Right lobe of liver (tissue), 4 donors: ENCODE measurements at regions not wholly inside any gene's neighbourhood (a gene's known extent, or its start where the extent isn't known, plus 50 kb on each side); places are given as distances from the start of the nearest gene placed in this dataset.

Experiments used
- CTCF ChIP-seq, 4 donors: fragments of 200-600 bp in 3 of 4; fragments of 450-650 bp in 1 of 4; IDR thresholded peaks; one replicate each; pipeline versions ENCODE4 v1.5.1 to v1.8.0; 2016 to 2022; ENCODE audit warnings: antibody characterized with exemption in 4 of 4, mild to moderate bottlenecking in 2 of 4
- POLR2A ChIP-seq: fragments of 450-650 bp; IDR thresholded peaks from one replicate; pipeline ENCODE4 v1.6.1; 2017; ENCODE audit warnings: antibody characterized with exemption, mild to moderate bottlenecking
- donor health status: DM: no; HTN: no; CAD: no.
- donor health status: DM: no; HTN: no; CAD: no.
- donor health status: DM: no; HTN: yes; CAD: no.

- TF ChIP-seq CTCF (IDR thresholded peaks at IDR 0.05) (no peak), POLR2A (no peak)
Measured at GRCh38 chr20:56072165-56072564, 66.8 kb upstream of the CBLN4 start.
